ENCODE measurements at regions not wholly inside any gene's neighbourhood (a gene's known extent, or its start where the extent isn't known, plus 50 kb on each side); places are given as distances from the start of the nearest gene placed in this dataset.

GRCh38 chr10:128610113-128610512, 483.9 kb upstream of the MKI67 start:
- Mint-ChIP-seq H3K27ac (no peak overlapping the region), H3K9me3 (no peaks in the 10 kb centered on the region), H3K4me3 (no peak overlapping the region), H3K27me3 (no peaks in the 10 kb centered on the region), H3K4me1 (ENCODE audit: unreplicated experiment) (no peaks in the 10 kb centered on the region), H3K36me3 (no peaks in the 10 kb centered on the region)
- DNase-seq (ENCODE audit: extremely low spot score, unreplicated experiment) = no peak
- no peak for TF ChIP-seq CTCF (conservative IDR thresholded peaks at IDR 0.05)

- no peaks in the 10 kb centered on the region for H3K36me3 Mint-ChIP-seq
- H3K27me3 Mint-ChIP-seq = no peaks in the 10 kb centered on the region
- no peak for TF ChIP-seq CTCF (conservative IDR thresholded peaks at IDR 0.05)
- no peak overlapping the region for H3K4me3 Mint-ChIP-seq
- H3K9me3 Mint-ChIP-seq = no peaks in the 10 kb centered on the region
- no peaks in the 10 kb centered on the region for H3K4me1 Mint-ChIP-seq (ENCODE audit: unreplicated experiment)
- DNase-seq (ENCODE audit: extremely low spot score, unreplicated experiment) = no peak
- H3K27ac Mint-ChIP-seq = no peak overlapping the region
Observed at GRCh38 chr10:128612195-128612594, 486.0 kb upstream of the MKI67 start.

- Mint-ChIP-seq H3K4me3 (no peak overlapping the region), H3K36me3 (no peaks in the 10 kb centered on the region), H3K4me1 (ENCODE audit: unreplicated experiment) (no peaks in the 10 kb centered on the region), H3K27ac (no peak overlapping the region), H3K9me3 (no peaks in the 10 kb centered on the region), H3K27me3 (no peaks in the 10 kb centered on the region)
- TF ChIP-seq CTCF (conservative IDR thresholded peaks at IDR 0.05) = no peak
- no peak for DNase-seq (ENCODE audit: extremely low spot score, unreplicated experiment)
Observed at GRCh38 chr10:128612631-128613030, 486.4 kb upstream of the MKI67 start.

GRCh38 chr10:128614016-128614605, 487.9 kb upstream of the MKI67 start:
- no peak for DNase-seq (ENCODE audit: extremely low spot score, unreplicated experiment)
- Mint-ChIP-seq H3K4me3 (no peak overlapping the region), H3K27me3 (no peaks in the 10 kb centered on the region), H3K27ac (no peak overlapping the region), H3K36me3 (no peaks in the 10 kb centered on the region), H3K4me1 (ENCODE audit: unreplicated experiment) (no peaks in the 10 kb centered on the region), H3K9me3 (no peaks in the 10 kb centered on the region)
- no peak for TF ChIP-seq CTCF (conservative IDR thresholded peaks at IDR 0.05)

- Mint-ChIP-seq H3K9me3 (no peaks in the 10 kb centered on the region), H3K27ac (no peak overlapping the region), H3K27me3 (no peaks in the 10 kb centered on the region), H3K4me3 (no peak overlapping the region), H3K4me1 (ENCODE audit: unreplicated experiment) (no peaks in the 10 kb centered on the region), H3K36me3 (no peaks in the 10 kb centered on the region)
- TF ChIP-seq CTCF (conservative IDR thresholded peaks at IDR 0.05) = no peak
- no peak for DNase-seq (ENCODE audit: extremely low spot score, unreplicated experiment)
Observed at GRCh38 chr10:128614802-128615553, 488.8 kb upstream of the MKI67 start.

All from type B pancreatic cell (in vitro differentiated cells).